ENCODE measurements at regions not wholly inside any gene's neighbourhood (a gene's known extent, or its start where the extent isn't known, plus 50 kb on each side); places are given as distances from the start of the nearest gene placed in this dataset.

- TF ChIP-seq TAF1 (IDR thresholded peaks at IDR 0.05; ENCODE audit: low read depth, low read length) (no peak), POLR2A (IDR thresholded peaks at IDR 0.05; ENCODE audit: low read depth, low read length) (no peak)
Observed at GRCh38 chr7:46756996-46757395, 824.9 kb downstream of the TNS3 start.
